Stimulated activated CD8-positive, alpha-beta memory T cell treated with anti-CD3 and anti-CD28 coated beads, Interleukin-15, amount 100 ng/mL, for 4 hours (primary cell): ENCODE measurements at regions not wholly inside any gene's neighbourhood (a gene's known extent, or its start where the extent isn't known, plus 50 kb on each side); places are given as distances from the start of the nearest gene placed in this dataset.
"Not testable (repeated sequence)": the region's sequence is repeated elsewhere in the genome, so short reads cannot be mapped to it uniquely, and the experiment has no call there.

Source experiments
- DNase-seq, 2 donors: peaks; one replicate each; pipeline ENCODE4 v3.0.0-alpha.2; 2020; ENCODE audit warnings: low read depth in 2 of 2

- peak in 1 of 2 donors; percentile 24 for DNase-seq
These were observed 90.6 kb downstream of the ANXA2R start for GRCh38 chr5:42949348-42950115.

GRCh38 chr5:42948961-42949347 lies 91.2 kb downstream of the ANXA2R start:
- no peak for DNase-seq

GRCh38 chr5:42944989-42945388 lies 95.1 kb downstream of the ANXA2R start:
- no peak for DNase-seq

- no peak for DNase-seq
These were observed 96.0 kb downstream of the ANXA2R start for GRCh38 chr5:42943931-42944631.

- DNase-seq, result no peak
These were observed 99.3 kb downstream of the ANXA2R start for GRCh38 chr5:42940853-42941252.

- not testable (repeated sequence) for DNase-seq
These were observed 108.1 kb downstream of the ANXA2R start for GRCh38 chr5:42932011-42932410.

GRCh38 chr5:42931451-42931850 lies 108.7 kb downstream of the ANXA2R start:
- not testable (repeated sequence) for DNase-seq

GRCh38 chr5:42930934-42931333 lies 109.2 kb downstream of the ANXA2R start:
- no peak for DNase-seq

GRCh38 chr5:42929871-42930270 lies 110.2 kb downstream of the ANXA2R start:
- no peak for DNase-seq

- no peak for DNase-seq
These were observed 112.4 kb downstream of the ANXA2R start for GRCh38 chr5:42927730-42928129.

GRCh38 chr5:42924686-42925085 lies 113.0 kb upstream of the SELENOP start:
- DNase-seq, result no peak

- DNase-seq, result no peak
These were observed 112.5 kb upstream of the SELENOP start for GRCh38 chr5:42924226-42924625.

- no peak for DNase-seq
These were observed 112.0 kb upstream of the SELENOP start for GRCh38 chr5:42923710-42924109.

GRCh38 chr5:42919600-42919999 lies 107.9 kb upstream of the SELENOP start:
- DNase-seq, result no peak

- DNase-seq, result no peak
These were observed 103.7 kb upstream of the SELENOP start for GRCh38 chr5:42915306-42915866.

GRCh38 chr5:42912184-42912798 lies 100.6 kb upstream of the SELENOP start:
- peak; percentile 7 to 34 for DNase-seq

- DNase-seq, result peak; percentile 74 to 84
These were observed 97.1 kb upstream of the SELENOP start for GRCh38 chr5:42908509-42909488.

- DNase-seq, result no peak
These were observed 96.4 kb upstream of the SELENOP start for GRCh38 chr5:42908086-42908485.

GRCh38 chr5:42905827-42906226 lies 94.1 kb upstream of the SELENOP start:
- DNase-seq, result no peak

- DNase-seq, result no peak
These were observed 89.0 kb upstream of the SELENOP start for GRCh38 chr5:42900734-42901133.

- DNase-seq, result no peak
These were observed 87.1 kb upstream of the SELENOP start for GRCh38 chr5:42898760-42899159.
